Testis (tissue), 2 donors: ENCODE measurements at regions not wholly inside any gene's neighbourhood (a gene's known extent, or its start where the extent isn't known, plus 50 kb on each side); places are given as distances from the start of the nearest gene placed in this dataset.

Experiments
- CTCF ChIP-seq, 3 experiments: fragments of 450-650 bp in 2 of 3; fragments of 200-600 bp in 1 of 3; sonication (generic) in 1 of 3; IDR thresholded peaks; one replicate each; pipeline ENCODE4 v1.5.1; 2016 to 2019; ENCODE audit warnings: antibody characterized with exemption in 3 of 3, mild to moderate bottlenecking in 2 of 3, moderate library complexity in 1 of 3
- POLR2A ChIP-seq: fragments of 450-650 bp; IDR thresholded peaks from one replicate; pipeline ENCODE4 v1.6.1; 2017; ENCODE audit warnings: antibody characterized with exemption, mild to moderate bottlenecking, moderate library complexity

DNA sequence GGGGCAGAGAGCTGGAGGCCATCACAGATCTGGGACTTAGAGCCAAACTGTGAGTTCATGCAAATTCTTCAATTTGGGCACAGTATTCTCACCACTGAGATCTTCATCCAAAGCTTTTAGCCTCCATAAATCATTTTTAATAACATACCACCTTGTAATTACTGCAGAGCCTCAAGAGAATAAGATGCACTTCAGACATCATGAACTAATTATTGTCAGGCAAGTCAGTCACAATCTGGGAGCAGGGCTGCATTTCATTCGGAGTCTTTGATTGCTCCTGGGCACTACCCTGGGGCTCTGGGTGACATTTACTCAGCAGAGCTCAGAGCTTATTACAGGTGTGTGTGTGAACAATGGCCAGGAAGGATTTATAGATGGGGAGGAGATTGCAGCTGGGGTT lies 623.7 kb downstream of the PTPRU start:
- no peak for TF ChIP-seq CTCF (IDR thresholded peaks at IDR 0.05)
- TF ChIP-seq POLR2A, result no peak
